GM21526 (cell line): ENCODE measurements at regions not wholly inside any gene's neighbourhood (a gene's known extent, or its start where the extent isn't known, plus 50 kb on each side); places are given as distances from the start of the nearest gene placed in this dataset.

Experiments used
- ATAC-seq: cut with Tn5 transposase; IDR thresholded peaks from one replicate; pipeline ENCODE4 v1.9.1; 2021; ENCODE audit warnings: moderate library complexity; ENCODE audit not compliant: unreplicated experiment, low FRiP score

GRCh38 chr5:35436400-35437057 is 181.1 kb upstream of the SPEF2 start:
- ATAC-seq: peak; percentile 56

- no peak for ATAC-seq
These were observed 187.1 kb upstream of the SPEF2 start for GRCh38 chr5:35430381-35431162.

- no peak for ATAC-seq
These were observed 189.9 kb upstream of the PRLR start for GRCh38 chr5:35420200-35420599.

GRCh38 chr5:35417040-35417439 is 186.8 kb upstream of the PRLR start:
- ATAC-seq: no peak

- ATAC-seq: no peak
These were observed 186.1 kb upstream of the PRLR start for GRCh38 chr5:35416217-35416988.

GRCh38 chr5:35415309-35415708 is 185.0 kb upstream of the PRLR start:
- ATAC-seq: no peak

GRCh38 chr5:35409361-35409760 is 179.1 kb upstream of the PRLR start:
- ATAC-seq: no peak

GRCh38 chr5:35408146-35408545 is 177.9 kb upstream of the PRLR start:
- ATAC-seq: no peak

GRCh38 chr5:35407697-35408096 is 177.4 kb upstream of the PRLR start:
- ATAC-seq: no peak

- ATAC-seq: no peak
These were observed 175.7 kb upstream of the PRLR start for GRCh38 chr5:35405938-35406337.

- ATAC-seq: no peak
These were observed 174.4 kb upstream of the PRLR start for GRCh38 chr5:35404701-35405100.

- no peak for ATAC-seq
These were observed 163.6 kb upstream of the PRLR start for GRCh38 chr5:35393901-35394300.

GRCh38 chr5:35384658-35385057 is 154.4 kb upstream of the PRLR start:
- ATAC-seq: no peak

- ATAC-seq: no peak
These were observed 152.8 kb upstream of the PRLR start for GRCh38 chr5:35383041-35383440.

GRCh38 chr5:35377653-35378052 is 147.4 kb upstream of the PRLR start:
- ATAC-seq: no peak

- ATAC-seq: no peak
These were observed 144.3 kb upstream of the PRLR start for GRCh38 chr5:35374584-35374983.

- no peak for ATAC-seq
These were observed 143.0 kb upstream of the PRLR start for GRCh38 chr5:35373249-35373648.

GRCh38 chr5:35372482-35372881 is 142.2 kb upstream of the PRLR start:
- ATAC-seq: no peak

GRCh38 chr5:35371951-35372426 is 141.7 kb upstream of the PRLR start:
- no peak for ATAC-seq

GRCh38 chr5:35370871-35371270 is 140.6 kb upstream of the PRLR start:
- no peak for ATAC-seq
